Naive thymus-derived CD4-positive, alpha-beta T cell (primary cell): ENCODE measurements at regions not wholly inside any gene's neighbourhood (a gene's known extent, or its start where the extent isn't known, plus 50 kb on each side); places are given as distances from the start of the nearest gene placed in this dataset.

Experiments used
- ATAC-seq: fragments of 150-1000 bp; cut with Tn5 transposase; 2 replicates; pipeline ENCODE4 v1.10.0; 2021; ENCODE audit warnings: mild to moderate bottlenecking, moderate library complexity
- CTCF ChIA-PET: fragments of 350-600 bp; sonication (Branson Sonifier 250); formaldehyde crosslinking; loops from one replicate; lab custom pipeline; 2021; ENCODE audit warnings: antibody characterized with exemption; lab: Charles Lee
- POLR2A ChIA-PET: fragments of 350-600 bp; sonication (Branson Sonifier 250); formaldehyde crosslinking; loops from one replicate; lab custom pipeline; 2021; ENCODE audit warnings: antibody characterized with exemption, inconsistent platforms; lab: Charles Lee
- DNase-seq, 9 donors: peaks; one replicate each; pipeline versions ENCODE4 v3.0.0 to v3.0.0-alpha.2; 2020 to 2022; ENCODE audit warnings: mixed read lengths in 1 of 9
- H3K27ac ChIP-seq: one replicate; pipeline ENCODE4 v1.7.0; 2013; ENCODE audit warnings: mild to moderate bottlenecking, low read depth, low read length, moderate library complexity
- H3K27me3 ChIP-seq, 2 donors: one replicate each; pipeline ENCODE4 v1.7.0; 2013; ENCODE audit warnings: low read length in 2 of 2, mild to moderate bottlenecking in 2 of 2, moderate library complexity in 2 of 2; ENCODE audit not compliant: control insufficient read depth in 2 of 2, insufficient read depth in 2 of 2
- H3K36me3 ChIP-seq, 3 experiments: 1 replicate in 2 of 3; 2 replicates in 1 of 3; pipeline ENCODE4 v1.7.0; 2013; ENCODE audit warnings: low read length in 3 of 3, mild to moderate bottlenecking in 3 of 3, moderate library complexity in 1 of 3; ENCODE audit not compliant: insufficient read depth in 3 of 3, control insufficient read depth in 2 of 3
- H3K4me1 ChIP-seq, 2 donors: one replicate each; pipeline ENCODE4 v1.7.0; 2013; ENCODE audit warnings: low read length in 2 of 2, mild to moderate bottlenecking in 2 of 2, moderate library complexity in 1 of 2; ENCODE audit not compliant: control insufficient read depth in 2 of 2, insufficient read depth in 2 of 2
- H3K4me3 ChIP-seq: 2 replicates; pipeline ENCODE4 v1.7.0; 2013; ENCODE audit warnings: mild to moderate bottlenecking, low read length
- H3K9me3 ChIP-seq, 3 experiments: 1 replicate in 2 of 3; 2 replicates in 1 of 3; pipeline ENCODE4 v1.7.0; 2013; ENCODE audit warnings: low read length in 3 of 3; ENCODE audit not compliant: control insufficient read depth in 2 of 3
- H3K27ac Mint-ChIP-seq, 9 donors: one replicate each; pipeline ENCODE4 v1.8.0; 2020 to 2022; ENCODE audit warnings: mixed read lengths in 9 of 9, mild to moderate bottlenecking in 8 of 9, moderate library complexity in 5 of 9, inconsistent platforms in 2 of 9
- H3K27me3 Mint-ChIP-seq, 5 donors: one replicate each; pipeline ENCODE4 v1.8.0; 2021 to 2022; ENCODE audit warnings: mixed read lengths in 5 of 5, mild to moderate bottlenecking in 1 of 5
- H3K36me3 Mint-ChIP-seq, 5 donors: one replicate each; pipeline ENCODE4 v1.8.0; 2020 to 2022; ENCODE audit warnings: mixed read lengths in 5 of 5, mild to moderate bottlenecking in 3 of 5, inconsistent platforms in 1 of 5
- H3K4me1 Mint-ChIP-seq, 7 donors: one replicate each; pipeline ENCODE4 v1.8.0; 2020 to 2022; ENCODE audit warnings: mixed read lengths in 7 of 7, mild to moderate bottlenecking in 3 of 7, inconsistent platforms in 1 of 7
- H3K4me3 Mint-ChIP-seq, 10 donors: one replicate each; pipeline ENCODE4 v1.8.0; 2020 to 2022; ENCODE audit warnings: mild to moderate bottlenecking in 10 of 10, mixed read lengths in 10 of 10, moderate library complexity in 6 of 10, inconsistent platforms in 2 of 10
- H3K9me3 Mint-ChIP-seq, 11 donors: one replicate each; pipeline ENCODE4 v1.8.0; 2020 to 2022; ENCODE audit warnings: mixed read lengths in 11 of 11, mild to moderate bottlenecking in 4 of 11, inconsistent platforms in 1 of 11, moderate library complexity in 1 of 11
- intact Hi-C, 2 donors: fragments of 100-400 bp; cut with micrococcal nuclease; formaldehyde crosslinking; loops; one replicate each; pipeline ENCODE4 v1.15.1; 2023

DNA sequence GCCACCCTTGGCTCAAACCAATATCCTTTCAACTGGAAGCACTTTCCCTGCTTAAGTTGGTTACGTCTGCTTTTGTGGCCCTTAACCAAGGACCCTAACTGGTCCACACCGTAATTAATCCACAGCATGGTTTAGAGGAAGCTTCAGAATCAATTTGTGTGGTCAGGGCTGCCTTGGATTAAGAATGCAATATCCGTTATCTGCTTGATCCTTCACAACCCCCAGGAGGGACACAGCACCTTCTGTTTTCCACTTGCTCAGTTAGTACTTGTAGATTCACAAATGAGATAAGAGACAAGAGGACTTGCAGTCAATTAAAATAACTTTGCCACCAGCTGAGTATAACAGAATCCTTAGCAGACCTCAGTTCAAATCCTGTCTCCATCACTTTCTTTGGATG lies 56.9 kb upstream of the LRP8 start:
- no peaks in the 10 kb centered on the region for H3K9me3 ChIP-seq
- H3K27ac Mint-ChIP-seq: no peak overlapping the region
- ATAC-seq (no peak), DNase-seq (no peak)
- H3K4me1 Mint-ChIP-seq: peaks cover 0 to 8% (median 1%) of the 10 kb centered on the region in 7 donors
- ChIA-PET CTCF (interaction anchor here (1.1 kb wide), 1 partner anchor 17 kb away, joined by 3 read pairs; no protein-coding TSS in a partner anchor), POLR2A (no interaction called here)
- H3K36me3 ChIP-seq: no peaks in the 10 kb centered on the region
- H3K27ac ChIP-seq: no peak overlapping the region
- no peak overlapping the region for H3K4me3 ChIP-seq
- no peak overlapping the region for H3K4me3 Mint-ChIP-seq
- intact Hi-C loops: no loop called here
- peaks cover 0 to 55% (median 4%) of the 10 kb centered on the region in 5 donors for H3K27me3 Mint-ChIP-seq
- no peaks in the 10 kb centered on the region for H3K4me1 ChIP-seq
- H3K36me3 Mint-ChIP-seq: peaks cover 0 to 2% (median 0%) of the 10 kb centered on the region in 5 donors
- no peaks in the 10 kb centered on the region for H3K27me3 ChIP-seq
- peaks cover 0 to 9% (median 0%) of the 10 kb centered on the region in 11 donors for H3K9me3 Mint-ChIP-seq

DNA sequence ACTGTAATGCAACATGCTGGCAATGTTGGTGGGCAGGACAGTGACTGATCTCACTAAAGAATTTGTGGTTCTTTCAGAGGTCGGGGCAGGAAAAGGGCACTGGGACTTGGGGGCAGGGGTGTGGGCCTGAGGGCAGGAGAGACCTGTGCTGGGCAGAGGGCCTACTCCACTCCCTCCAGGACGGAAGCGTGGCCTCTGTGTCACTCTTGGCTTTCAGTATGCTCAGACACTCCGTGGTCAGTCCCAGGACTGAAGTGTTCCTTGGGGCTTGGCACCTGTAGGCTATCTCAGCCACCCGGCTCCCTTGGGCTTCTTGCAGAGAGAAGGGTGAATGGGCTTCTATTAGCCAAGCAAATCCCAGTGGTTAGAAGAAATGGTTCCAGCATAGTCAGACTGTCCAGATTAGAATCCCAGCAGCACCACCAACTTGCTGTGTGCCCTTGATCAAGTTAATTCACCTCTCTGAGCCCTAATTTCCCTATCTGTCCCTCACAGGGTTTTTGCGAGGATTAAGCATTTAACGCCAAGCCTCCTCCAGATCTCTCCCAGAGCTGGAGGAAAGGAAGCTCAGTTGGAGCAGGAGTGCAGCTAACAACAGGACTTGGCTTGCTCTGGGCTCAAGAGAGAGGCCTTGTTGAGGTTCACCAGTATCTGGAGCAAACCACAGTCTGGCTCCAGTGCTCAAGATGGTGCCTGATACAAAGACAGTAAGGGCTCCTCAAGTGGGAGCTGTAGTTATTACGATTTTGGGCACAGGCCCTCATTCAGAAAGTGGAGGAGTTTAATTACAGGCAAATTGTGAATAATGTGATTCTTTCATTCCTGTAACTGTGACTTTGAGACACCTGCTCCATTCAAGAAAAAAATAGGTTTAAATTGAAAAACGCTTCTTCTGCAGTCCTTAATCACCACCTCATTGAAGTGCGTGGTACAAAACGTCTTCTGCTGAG lies 57.7 kb upstream of the LRP8 start:
- peaks cover 0 to 2% (median 0%) of the 10 kb centered on the region in 5 donors for H3K36me3 Mint-ChIP-seq
- Histone ChIP-seq H3K27ac (no peak overlapping the region), H3K27me3 (no peaks in the 10 kb centered on the region), H3K4me3 (no peak overlapping the region), H3K9me3 (no peaks in the 10 kb centered on the region), H3K36me3 (no peaks in the 10 kb centered on the region), H3K4me1 (no peaks in the 10 kb centered on the region)
- H3K27me3 Mint-ChIP-seq: peaks cover 0 to 50% (median 4%) of the 10 kb centered on the region in 5 donors
- H3K4me1 Mint-ChIP-seq: peaks cover 0 to 8% (median 4%) of the 10 kb centered on the region in 7 donors
- intact Hi-C loops: no loop called here
- POLR2A ChIA-PET: no interaction called here
- ATAC-seq: no peak
- H3K27ac Mint-ChIP-seq: no peak overlapping the region
- H3K4me3 Mint-ChIP-seq: no peak overlapping the region
- CTCF ChIA-PET: interaction anchor here (1.0 kb wide), 1 partner anchor 111 kb away, joined by 3 read pairs; no protein-coding TSS in a partner anchor
- no peak for DNase-seq
- H3K9me3 Mint-ChIP-seq: peaks cover 0 to 9% (median 0%) of the 10 kb centered on the region in 11 donors

DNA sequence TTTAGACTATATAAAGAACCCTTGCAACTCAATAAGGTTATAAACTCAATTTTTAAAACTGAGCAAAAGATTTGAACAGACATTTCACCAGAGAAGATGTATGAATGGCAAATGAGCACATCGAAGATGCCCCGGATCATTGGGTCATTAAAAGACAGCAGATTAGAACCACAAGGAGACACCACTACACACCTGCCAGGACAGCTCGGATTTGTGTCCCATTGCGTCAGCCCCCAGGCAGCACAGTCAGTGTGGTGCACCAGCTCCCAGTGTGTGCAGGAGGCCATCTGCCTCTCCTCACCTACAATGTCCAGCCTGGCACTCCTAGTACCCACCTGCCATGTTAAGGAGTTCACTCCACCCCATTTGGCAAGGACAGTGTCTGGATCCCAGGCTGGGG lies 61.1 kb upstream of the LRP8 start:
- ATAC-seq: no peak
- Mint-ChIP-seq H3K4me1 (peaks cover 0 to 10% (median 4%) of the 10 kb centered on the region in 7 donors), H3K27ac (no peak overlapping the region), H3K9me3 (peaks cover 0 to 9% (median 0%) of the 10 kb centered on the region in 11 donors), H3K36me3 (peaks cover 0 to 2% (median 0%) of the 10 kb centered on the region in 5 donors), H3K27me3 (peaks cover 0 to 26% (median 0%) of the 10 kb centered on the region in 5 donors), H3K4me3 (no peak overlapping the region)
- Histone ChIP-seq H3K9me3 (no peaks in the 10 kb centered on the region), H3K4me1 (no peaks in the 10 kb centered on the region), H3K4me3 (no peak overlapping the region), H3K36me3 (no peaks in the 10 kb centered on the region), H3K27me3 (no peaks in the 10 kb centered on the region), H3K27ac (no peak overlapping the region)
- POLR2A ChIA-PET: no interaction called here
- intact Hi-C loops: no loop called here
- CTCF ChIA-PET: interaction anchor here (2.3 kb wide), 1 partner anchor 111 kb away, joined by 6 read pairs; no protein-coding TSS in a partner anchor
- no peak for DNase-seq

GRCh38 chr1:53390261-53390660 lies 62.4 kb upstream of the LRP8 start:
- Histone ChIP-seq H3K36me3 (no peaks in the 10 kb centered on the region), H3K9me3 (no peaks in the 10 kb centered on the region), H3K4me1 (no peaks in the 10 kb centered on the region), H3K27ac (no peak overlapping the region), H3K4me3 (no peak overlapping the region), H3K27me3 (no peaks in the 10 kb centered on the region)
- Mint-ChIP-seq H3K36me3 (peaks cover 0 to 2% (median 0%) of the 10 kb centered on the region in 5 donors), H3K4me1 (peaks cover 0 to 10% (median 4%) of the 10 kb centered on the region in 7 donors), H3K27ac (no peak overlapping the region), H3K4me3 (no peak overlapping the region), H3K27me3 (peaks cover 0 to 28% (median 0%) of the 10 kb centered on the region in 5 donors), H3K9me3 (peaks cover 0 to 9% (median 0%) of the 10 kb centered on the region in 11 donors)
- CTCF ChIA-PET: interaction anchor here (0.6 to 2.3 kb wide), 4 partner anchors 97 to 672 kb away, joined by 5 to 8 read pairs (median 7); no protein-coding TSS in a partner anchor
- intact Hi-C loops: no loop called here
- no peak for DNase-seq
- POLR2A ChIA-PET: interaction anchor here (1.3 kb wide), 1 partner anchor 67 kb away, joined by 3 read pairs; no protein-coding TSS in a partner anchor
- ATAC-seq: peak; percentile 59

DNA sequence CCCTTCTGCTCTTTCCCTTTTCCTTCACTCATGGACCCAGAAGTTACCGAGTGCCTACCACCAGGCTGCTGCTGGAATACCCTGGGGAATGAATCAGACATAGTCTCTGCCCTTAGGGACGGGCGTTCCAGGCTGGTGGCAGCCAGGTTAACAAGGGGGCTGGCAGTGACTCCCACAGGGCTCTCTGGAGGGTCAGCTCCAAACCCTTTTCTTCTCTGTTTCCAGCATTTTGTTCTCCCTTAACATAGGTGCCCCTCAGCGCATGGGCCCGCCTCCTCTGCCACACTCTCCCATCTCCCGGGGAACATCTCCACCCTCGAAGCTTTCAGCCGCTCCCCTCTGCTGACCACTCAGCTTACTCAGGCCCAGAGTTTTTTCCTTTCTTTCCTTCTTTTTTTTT lies 62.9 kb upstream of the LRP8 start:
- Mint-ChIP-seq H3K9me3 (peaks cover 0 to 9% (median 0%) of the 10 kb centered on the region in 11 donors), H3K27ac (no peak overlapping the region), H3K4me3 (no peak overlapping the region), H3K4me1 (peaks cover 0 to 10% (median 4%) of the 10 kb centered on the region in 7 donors), H3K27me3 (peaks cover 0 to 29% (median 0%) of the 10 kb centered on the region in 5 donors), H3K36me3 (peaks cover 0 to 2% (median 0%) of the 10 kb centered on the region in 5 donors)
- Histone ChIP-seq H3K4me1 (no peaks in the 10 kb centered on the region), H3K27ac (no peak overlapping the region), H3K9me3 (no peaks in the 10 kb centered on the region), H3K36me3 (no peaks in the 10 kb centered on the region), H3K27me3 (no peaks in the 10 kb centered on the region), H3K4me3 (no peak overlapping the region)
- ATAC-seq (no peak), DNase-seq (no peak)
- ChIA-PET CTCF (interaction anchor here (0.6 to 0.7 kb wide), 3 partner anchors 97 to 671 kb away, joined by 5 to 8 read pairs (median 8); no protein-coding TSS in a partner anchor), POLR2A (interaction anchor here (1.3 kb wide), 1 partner anchor 67 kb away, joined by 3 read pairs; no protein-coding TSS in a partner anchor)
- intact Hi-C loops: no loop called here

- H3K9me3 ChIP-seq: no peaks in the 10 kb centered on the region
- intact Hi-C loops: no loop called here
- no peak overlapping the region for H3K27ac Mint-ChIP-seq
- peaks cover 0 to 6% (median 0%) of the 10 kb centered on the region in 11 donors for H3K9me3 Mint-ChIP-seq
- H3K36me3 ChIP-seq: no peaks in the 10 kb centered on the region
- no peaks in the 10 kb centered on the region for H3K4me1 ChIP-seq
- no peak overlapping the region for H3K4me3 Mint-ChIP-seq
- H3K27me3 Mint-ChIP-seq: peaks cover 0 to 25% (median 0%) of the 10 kb centered on the region in 5 donors
- no peaks in the 10 kb centered on the region for H3K27me3 ChIP-seq
- ATAC-seq (no peak), DNase-seq (no peak)
- no peak overlapping the region for H3K4me3 ChIP-seq
- H3K4me1 Mint-ChIP-seq: peaks cover 0 to 10% (median 0%) of the 10 kb centered on the region in 7 donors
- ChIA-PET POLR2A (interaction anchor here (1.3 kb wide), 1 partner anchor 68 kb away, joined by 3 read pairs; no protein-coding TSS in a partner anchor), CTCF (no interaction called here)
- H3K36me3 Mint-ChIP-seq: peaks cover 0 to 2% (median 0%) of the 10 kb centered on the region in 5 donors
- no peak overlapping the region for H3K27ac ChIP-seq
Measured at GRCh38 chr1:53391296-53391695, 63.4 kb upstream of the LRP8 start.
